ENCODE measurements at regions not wholly inside any gene's neighbourhood (a gene's known extent, or its start where the extent isn't known, plus 50 kb on each side); places are given as distances from the start of the nearest gene placed in this dataset.

- FAIRE-seq (no peak), DNase-seq (no peak)
- no peak overlapping the region for H3K27ac ChIP-seq (ENCODE audit: low read depth in 1 of 3, low read length in 2 of 3)
- H3K36me3 ChIP-seq (ENCODE audit: control insufficient read depth in 3 of 3, insufficient read depth in 2 of 3, low read depth in 1 of 3, low read length in 3 of 3), result no peaks in the 10 kb centered on the region
- H3K27me3 ChIP-seq (ENCODE audit: control insufficient read depth in 3 of 3, insufficient read depth in 3 of 3, low read length in 3 of 3), result no peaks in the 10 kb centered on the region
- H3K4me3 ChIP-seq (ENCODE audit: low read depth in 1 of 3, low read length in 3 of 3), result no peak overlapping the region
- WGBS, 3 donors, result 74 to 77% (median 75%) methylated on average over 14 of the region's 14 CpGs
- no peaks in the 10 kb centered on the region for H3K4me1 ChIP-seq (ENCODE audit: control insufficient read depth in 3 of 3, insufficient read depth in 2 of 3, low read depth in 1 of 3, low read length in 2 of 3)
- peaks cover 0 to 3% of the 10 kb centered on the region in 2 donors for H3K9me3 ChIP-seq (ENCODE audit: control insufficient read depth in 2 of 2, insufficient read depth in 1 of 2, low read depth in 1 of 2, low read length in 1 of 2)
Measured at GRCh38 chr13:107907065-107907805, 308.1 kb downstream of the LIG4 start.

GRCh38 chr13:107906131-107906530 is 309.2 kb downstream of the LIG4 start:
- H3K4me1 ChIP-seq (ENCODE audit: control insufficient read depth in 3 of 3, insufficient read depth in 2 of 3, low read depth in 1 of 3, low read length in 2 of 3), result peaks cover 0 to 2% (median 0%) of the 10 kb centered on the region in 3 donors
- DNase-seq (no peak), FAIRE-seq (no peak)
- no peak overlapping the region for H3K4me3 ChIP-seq (ENCODE audit: low read depth in 1 of 3, low read length in 3 of 3)
- H3K9me3 ChIP-seq (ENCODE audit: control insufficient read depth in 2 of 2, insufficient read depth in 1 of 2, low read depth in 1 of 2, low read length in 1 of 2), result peaks cover 0 to 3% of the 10 kb centered on the region in 2 donors
- H3K36me3 ChIP-seq (ENCODE audit: control insufficient read depth in 3 of 3, insufficient read depth in 2 of 3, low read depth in 1 of 3, low read length in 3 of 3), result no peaks in the 10 kb centered on the region
- no peak overlapping the region for H3K27ac ChIP-seq (ENCODE audit: low read depth in 1 of 3, low read length in 2 of 3)
- H3K27me3 ChIP-seq (ENCODE audit: control insufficient read depth in 3 of 3, insufficient read depth in 3 of 3, low read length in 3 of 3), result no peaks in the 10 kb centered on the region
- WGBS, 3 donors, result 78 to 81% (median 80%) methylated on average over 5 of the region's 5 CpGs

GRCh38 chr13:107901996-107902562 is 313.3 kb downstream of the LIG4 start:
- H3K27ac ChIP-seq (ENCODE audit: low read depth in 1 of 3, low read length in 2 of 3), result no peak overlapping the region
- FAIRE-seq (no peak), DNase-seq (peak; percentile 8 to 60)
- no peaks in the 10 kb centered on the region for H3K36me3 ChIP-seq (ENCODE audit: control insufficient read depth in 3 of 3, insufficient read depth in 2 of 3, low read depth in 1 of 3, low read length in 3 of 3)
- H3K9me3 ChIP-seq (ENCODE audit: control insufficient read depth in 2 of 2, insufficient read depth in 1 of 2, low read depth in 1 of 2, low read length in 1 of 2), result peaks cover 0 to 3% of the 10 kb centered on the region in 2 donors
- 29 to 65% (median 35%) methylated on average over 3 of the region's 3 CpGs for WGBS, 3 donors
- H3K27me3 ChIP-seq (ENCODE audit: control insufficient read depth in 3 of 3, insufficient read depth in 3 of 3, low read length in 3 of 3), result no peaks in the 10 kb centered on the region
- H3K4me1 ChIP-seq (ENCODE audit: control insufficient read depth in 3 of 3, insufficient read depth in 2 of 3, low read depth in 1 of 3, low read length in 2 of 3), result peaks cover 0 to 4% (median 0%) of the 10 kb centered on the region in 3 donors
- no peak overlapping the region for H3K4me3 ChIP-seq (ENCODE audit: low read depth in 1 of 3, low read length in 3 of 3)

GRCh38 chr13:107901230-107901629 is 314.1 kb downstream of the LIG4 start:
- Histone ChIP-seq H3K4me1 (ENCODE audit: control insufficient read depth in 3 of 3, insufficient read depth in 2 of 3, low read depth in 1 of 3, low read length in 2 of 3) (peaks cover 0 to 4% (median 0%) of the 10 kb centered on the region in 3 donors), H3K4me3 (ENCODE audit: low read depth in 1 of 3, low read length in 3 of 3) (no peak overlapping the region), H3K27me3 (ENCODE audit: control insufficient read depth in 3 of 3, insufficient read depth in 3 of 3, low read length in 3 of 3) (no peaks in the 10 kb centered on the region), H3K36me3 (ENCODE audit: control insufficient read depth in 3 of 3, insufficient read depth in 2 of 3, low read depth in 1 of 3, low read length in 3 of 3) (no peaks in the 10 kb centered on the region), H3K27ac (ENCODE audit: low read depth in 1 of 3, low read length in 2 of 3) (no peak overlapping the region), H3K9me3 (ENCODE audit: control insufficient read depth in 2 of 2, insufficient read depth in 1 of 2, low read depth in 1 of 2, low read length in 1 of 2) (peaks cover 0 to under 1% of the 10 kb centered on the region in 2 donors)
- DNase-seq (no peak), FAIRE-seq (no peak)
- 70 to 90% (median 74%) methylated on average over 2 of the region's 2 CpGs for WGBS, 3 donors

- FAIRE-seq, result no peak
- H3K4me3 ChIP-seq (ENCODE audit: low read depth in 1 of 3, low read length in 3 of 3), result no peak overlapping the region
- WGBS, 3 donors, result 61 to 84% (median 74%) methylated on average over 2 of the region's 2 CpGs
Measured at GRCh38 chr13:107900775-107901174, 314.6 kb downstream of the LIG4 start.

GRCh38 chr13:107886118-107886517 is 329.2 kb downstream of the LIG4 start:
- H3K36me3 ChIP-seq (ENCODE audit: control insufficient read depth in 3 of 3, insufficient read depth in 2 of 3, low read depth in 1 of 3, low read length in 3 of 3), result no peaks in the 10 kb centered on the region
- no peaks in the 10 kb centered on the region for H3K4me1 ChIP-seq (ENCODE audit: control insufficient read depth in 3 of 3, insufficient read depth in 2 of 3, low read depth in 1 of 3, low read length in 2 of 3)
- 42 to 89% (median 76%) methylated on average over 2 of the region's 2 CpGs for WGBS, 3 donors

More at GRCh38 chr13:107900775-107901174, 314.6 kb downstream of the LIG4 start:
- Histone ChIP-seq H3K36me3 (ENCODE audit: control insufficient read depth in 3 of 3, insufficient read depth in 2 of 3, low read depth in 1 of 3, low read length in 3 of 3) (no peaks in the 10 kb centered on the region), H3K4me1 (ENCODE audit: control insufficient read depth in 3 of 3, insufficient read depth in 2 of 3, low read depth in 1 of 3, low read length in 2 of 3) (peaks cover 0 to 4% (median 0%) of the 10 kb centered on the region in 3 donors), H3K9me3 (ENCODE audit: control insufficient read depth in 2 of 2, insufficient read depth in 1 of 2, low read depth in 1 of 2, low read length in 1 of 2) (no peaks in the 10 kb centered on the region), H3K27ac (ENCODE audit: low read depth in 1 of 3, low read length in 2 of 3) (no peak overlapping the region), H3K27me3 (ENCODE audit: control insufficient read depth in 3 of 3, insufficient read depth in 3 of 3, low read length in 3 of 3) (no peaks in the 10 kb centered on the region)
- no peak for DNase-seq

GRCh38 chr13:107884564-107884963 is 330.8 kb downstream of the LIG4 start:
- H3K4me3 ChIP-seq (ENCODE audit: low read depth in 1 of 3, low read length in 3 of 3), result no peak overlapping the region
- H3K27me3 ChIP-seq (ENCODE audit: control insufficient read depth in 3 of 3, insufficient read depth in 3 of 3, low read length in 3 of 3), result no peaks in the 10 kb centered on the region
- FAIRE-seq, result no peak
- H3K4me1 ChIP-seq (ENCODE audit: control insufficient read depth in 3 of 3, insufficient read depth in 2 of 3, low read depth in 1 of 3, low read length in 2 of 3), result no peaks in the 10 kb centered on the region
- H3K9me3 ChIP-seq (ENCODE audit: control insufficient read depth in 2 of 2, insufficient read depth in 1 of 2, low read depth in 1 of 2, low read length in 1 of 2), result peaks cover 0 to 9% of the 10 kb centered on the region in 2 donors
- no peaks in the 10 kb centered on the region for H3K36me3 ChIP-seq (ENCODE audit: control insufficient read depth in 3 of 3, insufficient read depth in 2 of 3, low read depth in 1 of 3, low read length in 3 of 3)
- H3K27ac ChIP-seq (ENCODE audit: low read depth in 1 of 3, low read length in 2 of 3), result no peak overlapping the region
- DNase-seq, result no peak

More at GRCh38 chr13:107886118-107886517, 329.2 kb downstream of the LIG4 start:
- H3K4me3 ChIP-seq (ENCODE audit: low read depth in 1 of 3, low read length in 3 of 3), result no peak overlapping the region
- no peak for FAIRE-seq
- no peak for DNase-seq
- H3K9me3 ChIP-seq (ENCODE audit: control insufficient read depth in 2 of 2, insufficient read depth in 1 of 2, low read depth in 1 of 2, low read length in 1 of 2), result peaks cover 0 to 9% of the 10 kb centered on the region in 2 donors
- no peaks in the 10 kb centered on the region for H3K27me3 ChIP-seq (ENCODE audit: control insufficient read depth in 3 of 3, insufficient read depth in 3 of 3, low read length in 3 of 3)
- no peak overlapping the region for H3K27ac ChIP-seq (ENCODE audit: low read depth in 1 of 3, low read length in 2 of 3)

GRCh38 chr13:107883561-107884175 is 331.7 kb downstream of the LIG4 start:
- Histone ChIP-seq H3K9me3 (ENCODE audit: control insufficient read depth in 2 of 2, insufficient read depth in 1 of 2, low read depth in 1 of 2, low read length in 1 of 2) (peaks cover 0 to 9% of the 10 kb centered on the region in 2 donors), H3K4me1 (ENCODE audit: control insufficient read depth in 3 of 3, insufficient read depth in 2 of 3, low read depth in 1 of 3, low read length in 2 of 3) (no peaks in the 10 kb centered on the region), H3K4me3 (ENCODE audit: low read depth in 1 of 3, low read length in 3 of 3) (no peak overlapping the region), H3K27ac (ENCODE audit: low read depth in 1 of 3, low read length in 2 of 3) (no peak overlapping the region), H3K36me3 (ENCODE audit: control insufficient read depth in 3 of 3, insufficient read depth in 2 of 3, low read depth in 1 of 3, low read length in 3 of 3) (no peaks in the 10 kb centered on the region), H3K27me3 (ENCODE audit: control insufficient read depth in 3 of 3, insufficient read depth in 3 of 3, low read length in 3 of 3) (no peaks in the 10 kb centered on the region)
- DNase-seq (no peak), FAIRE-seq (no peak)
- 79 to 81% (median 80%) methylated on average over 8 of the region's 8 CpGs for WGBS, 3 donors
